Stimulated activated naive CD4-positive, alpha-beta T cell (primary cell): ENCODE measurements at regions not wholly inside any gene's neighbourhood (a gene's known extent, or its start where the extent isn't known, plus 50 kb on each side); places are given as distances from the start of the nearest gene placed in this dataset.
"Not testable (repeated sequence)": the region's sequence is repeated elsewhere in the genome, so short reads cannot be mapped to it uniquely, and the experiment has no call there.

Source experiments
- DNase-seq, 6 experiments: peaks; one replicate each; lab custom pipeline; 2025; lab: John Stamatoyannopoulos, UW

DNA sequence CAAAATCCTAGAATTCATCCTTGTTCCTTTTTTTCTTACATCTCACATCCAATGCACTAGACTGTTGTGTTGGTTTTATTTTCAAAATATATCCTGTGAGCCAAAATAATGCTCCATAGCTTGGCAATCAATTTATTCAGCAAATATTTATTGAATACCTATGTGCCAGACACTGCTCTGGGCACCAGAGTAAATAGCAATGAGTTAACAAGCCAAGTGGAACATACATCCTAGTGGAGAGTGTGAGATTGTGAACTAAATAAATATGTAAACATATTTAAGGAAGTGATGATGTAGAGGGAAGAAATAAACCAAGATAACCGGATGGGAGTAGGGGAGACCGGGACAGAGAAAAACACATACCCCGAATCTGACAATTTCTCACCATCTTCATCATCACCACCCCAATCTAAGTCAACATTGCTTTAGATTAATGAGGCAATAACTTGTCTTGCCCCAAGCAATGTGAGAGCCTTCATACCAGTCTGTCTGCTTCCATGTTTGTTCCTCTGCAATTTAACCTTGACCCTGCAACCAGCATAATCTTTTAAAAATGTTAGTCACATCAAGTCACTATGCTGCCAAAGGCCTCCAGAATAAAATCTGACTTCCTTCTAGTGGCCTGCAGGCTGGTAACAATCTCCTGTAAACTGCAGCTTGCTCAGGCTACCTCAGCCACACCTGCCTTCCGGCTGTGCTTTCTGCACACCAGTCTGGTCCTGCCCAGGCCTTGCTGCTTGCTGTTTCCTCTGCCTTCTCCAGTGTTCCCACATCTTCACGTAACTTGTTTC, 199.2 kb downstream of the DLEU7 start:
- DNase-seq: no peak

DNA sequence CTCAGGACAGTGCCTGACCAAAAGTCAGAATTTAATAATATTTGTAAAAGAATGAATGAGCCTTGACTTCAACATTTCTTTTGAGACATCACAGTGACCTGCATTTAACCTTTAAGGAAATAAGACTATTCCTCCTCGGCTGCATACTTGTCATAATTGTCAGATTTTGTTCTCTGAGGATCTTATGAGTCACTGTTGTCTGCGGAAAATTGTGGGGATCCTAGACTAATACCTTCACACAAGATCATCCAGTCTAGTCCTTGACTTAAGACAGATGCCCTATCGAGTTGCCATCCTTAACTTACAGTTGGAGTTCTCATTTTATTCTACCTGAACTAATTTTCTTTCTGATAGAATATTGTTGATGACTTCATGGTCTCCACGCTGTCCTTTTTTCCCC, 198.4 kb downstream of the DLEU7 start:
- DNase-seq: no peak

DNA sequence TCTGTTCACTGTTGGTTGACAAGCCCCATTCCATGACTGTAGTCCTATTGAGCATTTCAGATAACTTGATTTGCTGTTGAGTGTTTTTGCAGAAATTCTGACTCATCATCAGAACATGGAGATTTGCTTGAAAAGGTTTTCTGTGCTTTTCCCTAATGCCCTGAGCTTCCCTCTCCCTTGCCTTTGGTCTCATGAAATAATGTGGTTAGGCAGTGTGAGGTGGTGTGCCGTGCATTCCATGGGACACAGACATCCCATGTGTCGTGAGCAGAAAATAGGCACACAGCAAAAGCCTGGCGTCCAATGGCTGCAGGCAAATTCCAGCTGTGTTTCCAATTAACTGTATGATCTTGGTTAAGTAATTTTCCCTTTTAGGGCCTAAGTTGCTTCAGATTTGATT, 197.4 kb downstream of the DLEU7 start:
- DNase-seq: no peak

DNA sequence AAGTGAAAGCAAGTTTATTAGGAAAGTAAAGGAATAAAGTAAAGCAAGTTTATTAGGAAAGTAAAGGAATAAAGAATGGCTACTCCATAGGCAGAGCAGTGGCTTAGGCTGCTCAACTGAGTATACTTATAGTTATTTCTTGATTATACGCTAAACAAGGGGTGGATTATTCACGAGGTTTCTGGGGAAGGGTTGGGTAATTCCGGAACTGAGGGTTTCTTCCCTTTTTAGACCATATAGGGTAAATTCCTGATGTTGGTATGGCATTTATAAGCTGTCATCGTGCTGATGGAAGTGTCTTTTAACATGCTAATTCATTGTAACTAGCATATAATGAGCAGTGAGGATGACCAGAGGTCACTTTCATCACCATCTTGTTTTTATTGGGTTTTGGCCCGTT, 194.3 kb downstream of the DLEU7 start:
- DNase-seq: no peak

DNA sequence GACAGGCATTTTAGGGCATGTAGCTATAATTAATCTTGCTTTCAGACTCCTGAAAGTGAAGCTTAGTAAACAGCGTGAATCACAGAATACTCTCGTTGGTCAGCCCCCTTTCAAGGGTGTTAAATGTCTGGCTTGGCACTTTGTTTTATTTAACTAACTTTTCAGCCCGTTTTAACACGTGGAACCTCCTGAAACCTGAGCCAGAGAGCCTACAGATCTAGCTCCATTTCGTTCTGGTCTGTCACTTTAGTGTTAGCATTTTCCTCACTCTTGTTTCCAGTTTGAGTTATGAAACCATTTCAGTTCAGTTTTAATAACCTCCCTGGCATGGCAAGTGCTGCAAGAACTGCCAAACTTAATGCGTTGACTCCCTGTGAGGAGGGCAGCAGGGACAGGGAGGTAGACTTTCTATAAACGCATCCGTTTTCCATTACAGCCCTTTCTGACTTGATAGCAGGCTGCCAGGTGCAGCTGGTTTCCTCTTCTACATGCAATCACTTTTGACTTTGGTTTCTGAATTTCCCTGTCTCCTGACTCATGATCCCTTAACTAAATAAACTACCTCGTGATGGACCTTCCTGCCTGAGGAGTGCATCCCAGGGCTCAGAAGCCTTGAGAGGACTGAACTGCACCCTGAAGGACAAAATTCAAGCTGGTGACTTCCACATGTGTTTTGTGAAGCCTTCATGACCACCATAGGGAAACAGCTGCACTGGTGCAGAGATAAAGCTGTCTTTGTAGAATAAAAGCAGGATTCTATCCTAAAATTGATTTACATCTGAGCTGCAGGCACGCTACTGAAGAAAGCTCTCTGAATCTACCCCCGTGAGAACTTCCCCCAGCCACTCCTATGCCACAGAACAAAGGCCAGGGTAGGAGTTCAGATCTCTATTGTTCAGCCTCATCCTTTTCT, 192.6 kb downstream of the DLEU7 start:
- no peak for DNase-seq

DNA sequence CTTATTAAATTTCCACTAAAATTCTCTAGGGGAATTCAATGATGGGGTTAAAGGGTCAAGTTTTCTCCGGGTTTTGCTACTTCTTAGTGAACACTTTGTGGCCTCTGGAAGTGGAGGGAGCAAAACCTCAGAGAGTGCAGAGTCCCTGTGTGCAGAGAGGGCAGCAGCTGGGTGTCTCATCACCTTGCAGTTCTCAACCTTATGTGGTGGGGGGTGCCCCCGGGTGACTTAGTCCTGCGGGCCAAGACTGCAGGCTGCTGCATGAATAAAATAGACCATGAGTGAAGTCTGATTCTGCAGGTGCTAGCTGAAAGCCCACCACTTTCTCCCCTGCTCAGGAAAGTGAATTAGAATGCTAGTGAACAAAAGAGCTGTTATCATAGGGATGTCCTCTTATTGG, 191.6 kb downstream of the DLEU7 start:
- no peak for DNase-seq

DNA sequence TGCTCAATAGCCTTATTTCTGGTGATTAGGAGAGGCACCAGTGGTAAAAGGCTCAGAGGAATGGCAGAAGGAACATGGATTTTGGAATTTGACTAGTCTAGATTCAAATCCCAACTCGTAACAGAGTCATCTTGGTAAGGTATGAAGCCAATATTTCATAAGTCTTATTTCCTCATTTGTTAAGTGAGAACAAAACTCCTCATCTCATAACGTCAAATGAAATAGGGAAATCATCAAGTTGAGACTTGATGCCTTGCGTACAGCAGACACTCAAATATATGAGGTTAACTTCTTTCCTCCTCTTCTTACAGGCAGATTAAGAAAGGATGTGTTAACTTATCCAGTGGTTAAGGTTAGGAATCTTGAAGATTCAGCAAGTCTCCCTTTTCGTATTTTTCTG, 189.2 kb downstream of the DLEU7 start:
- no peak for DNase-seq

DNA sequence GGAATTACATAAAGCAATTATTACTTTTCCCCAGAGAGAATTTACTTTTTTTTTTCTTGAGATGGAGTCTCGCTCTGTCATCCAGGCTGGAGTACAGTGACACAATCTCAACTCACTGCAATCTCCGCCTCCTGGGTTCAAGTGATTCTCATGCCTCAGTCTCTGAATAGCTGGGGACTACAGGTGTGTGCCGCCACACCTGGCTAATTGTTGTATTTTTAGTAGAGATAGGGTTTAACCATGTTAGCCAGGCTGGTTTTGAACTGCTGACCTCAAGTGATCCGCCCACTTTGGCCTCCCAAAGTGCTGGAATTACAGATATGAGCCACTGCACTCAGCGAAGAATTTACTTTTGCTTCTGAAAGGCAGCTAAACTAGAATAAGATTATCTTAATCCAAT, 181.6 kb downstream of the DLEU7 start:
- not testable (repeated sequence) for DNase-seq

DNA sequence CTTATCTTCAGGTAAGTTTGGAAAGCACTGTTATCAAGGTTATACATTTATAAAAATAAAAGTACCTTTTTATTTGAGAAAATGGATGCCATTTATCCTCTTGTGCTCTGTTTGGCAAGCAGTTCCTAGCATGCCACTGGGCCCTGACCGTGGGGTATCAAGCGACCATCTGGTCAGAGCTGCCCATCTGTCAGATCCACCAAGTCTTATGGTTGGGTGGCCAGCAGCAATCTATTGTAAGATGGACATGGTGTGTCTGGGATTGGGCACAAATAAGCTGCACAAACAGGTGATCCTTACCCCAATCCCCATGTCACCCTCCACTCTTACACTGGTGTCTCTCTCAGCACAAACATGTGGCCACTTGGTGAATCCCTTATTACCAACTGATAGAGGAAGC, 178.5 kb downstream of the DLEU7 start:
- no peak for DNase-seq

DNA sequence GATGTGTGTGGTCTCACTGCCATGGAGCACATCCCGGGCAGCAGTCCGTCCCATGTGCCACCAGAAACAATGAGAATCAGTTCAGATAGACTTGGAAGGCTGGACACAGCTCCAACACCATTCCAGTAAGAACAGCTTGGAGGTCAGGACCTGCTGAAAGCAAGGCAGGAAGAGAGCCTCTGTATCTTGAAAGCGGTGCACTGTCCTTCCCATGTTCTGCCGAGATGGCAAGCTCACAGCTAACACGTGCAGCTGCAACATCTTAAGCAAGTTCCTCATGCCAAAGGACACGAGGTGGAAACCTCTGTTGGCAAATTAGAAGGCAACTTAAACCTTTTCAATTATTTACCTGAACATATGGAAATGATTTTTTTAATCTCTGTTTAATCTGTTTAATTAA, 175.4 kb downstream of the DLEU7 start:
- no peak for DNase-seq

DNA sequence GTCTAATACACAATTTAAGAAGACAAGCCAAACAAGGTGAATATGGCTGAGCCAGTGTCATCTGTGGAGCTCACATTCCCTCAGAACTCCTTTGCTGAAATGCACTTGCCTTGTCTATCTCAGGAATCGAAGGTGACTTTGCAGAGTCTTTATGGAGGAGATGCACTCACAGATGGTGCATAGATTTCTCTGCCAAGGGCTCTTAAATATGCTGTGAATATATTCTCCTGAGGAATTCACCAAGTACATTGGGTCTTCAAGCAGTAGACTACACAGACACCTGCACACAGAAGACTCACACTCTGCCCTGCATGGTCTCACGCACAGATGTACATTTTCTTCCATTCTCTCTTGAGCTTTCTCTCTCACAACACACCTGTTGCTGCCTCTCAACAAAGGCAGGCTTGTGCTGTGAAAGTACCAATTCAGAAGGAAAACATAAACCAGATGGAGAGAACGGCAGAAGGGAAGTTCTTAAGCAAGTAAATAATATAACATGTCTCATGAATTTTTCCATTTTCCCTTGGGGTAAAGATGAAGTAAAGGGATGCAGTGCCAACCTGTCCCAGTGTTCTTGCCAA, 174.7 kb downstream of the DLEU7 start:
- DNase-seq: no peak

DNA sequence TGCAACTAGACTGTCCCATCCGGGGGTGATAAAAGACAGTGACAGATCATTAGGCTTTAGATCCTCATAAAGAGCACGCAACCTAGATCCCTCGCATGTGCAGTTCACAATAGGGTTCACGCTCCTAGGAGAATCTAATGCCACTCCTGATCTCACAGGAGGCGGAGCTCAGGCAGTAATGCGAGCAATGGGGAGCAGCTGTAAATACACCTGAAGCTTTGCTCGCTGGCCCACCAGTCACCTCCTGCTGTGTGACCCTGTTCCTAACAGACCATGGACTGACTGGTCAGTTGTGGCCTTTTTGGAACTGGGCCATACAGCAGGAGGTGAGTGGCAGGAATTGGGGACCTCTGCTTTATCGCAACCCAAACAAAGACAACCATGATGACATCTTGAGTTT, 173.2 kb downstream of the DLEU7 start:
- DNase-seq: no peak

DNA sequence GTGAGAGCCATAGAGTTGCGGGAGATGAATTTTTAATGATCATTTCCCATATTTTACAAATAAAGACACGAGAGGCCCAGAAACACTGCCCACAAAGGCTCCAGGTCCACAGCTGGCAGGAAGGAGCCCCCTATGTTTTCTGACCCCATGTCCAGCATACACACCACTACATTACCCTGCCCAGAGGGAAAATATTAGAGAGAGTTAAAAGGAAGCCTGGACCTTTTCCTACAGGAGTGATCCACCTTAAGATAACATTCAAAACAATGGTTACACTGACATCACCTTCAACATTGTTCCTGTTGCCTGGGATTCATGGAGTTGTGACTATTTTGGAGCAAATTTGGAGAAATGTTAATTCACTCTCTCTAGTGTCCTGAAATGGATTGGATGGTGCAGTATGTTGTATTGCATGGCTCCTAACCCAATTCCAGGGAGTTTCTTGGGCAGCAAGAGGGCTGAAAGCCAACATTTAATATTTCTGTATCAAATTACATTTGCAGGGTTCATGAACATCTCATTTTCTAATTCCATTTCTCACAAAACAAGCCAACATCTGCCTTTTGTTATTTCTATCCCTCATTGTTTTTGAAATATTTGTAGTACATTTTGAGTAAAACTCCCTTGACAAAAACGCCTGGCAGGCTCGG, 172.5 kb downstream of the DLEU7 start:
- no peak for DNase-seq

DNA sequence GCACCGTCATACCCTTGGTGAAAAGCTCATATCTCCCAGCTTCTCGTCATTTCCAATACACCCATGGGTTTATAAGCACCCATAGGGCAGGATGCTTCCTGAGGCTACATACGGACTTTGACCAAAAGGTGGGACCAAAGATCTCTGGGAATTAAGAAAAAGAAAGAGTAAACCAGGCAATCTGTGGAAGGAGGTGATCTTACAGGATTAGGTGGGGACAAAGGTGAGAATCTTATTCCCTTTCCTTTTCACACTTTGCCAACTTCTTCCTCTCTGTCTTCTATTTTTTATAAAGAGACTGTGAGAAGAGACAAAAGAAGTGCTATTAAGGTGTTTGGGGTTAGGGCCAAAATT, 172.0 kb downstream of the DLEU7 start:
- DNase-seq: no peak

DNA sequence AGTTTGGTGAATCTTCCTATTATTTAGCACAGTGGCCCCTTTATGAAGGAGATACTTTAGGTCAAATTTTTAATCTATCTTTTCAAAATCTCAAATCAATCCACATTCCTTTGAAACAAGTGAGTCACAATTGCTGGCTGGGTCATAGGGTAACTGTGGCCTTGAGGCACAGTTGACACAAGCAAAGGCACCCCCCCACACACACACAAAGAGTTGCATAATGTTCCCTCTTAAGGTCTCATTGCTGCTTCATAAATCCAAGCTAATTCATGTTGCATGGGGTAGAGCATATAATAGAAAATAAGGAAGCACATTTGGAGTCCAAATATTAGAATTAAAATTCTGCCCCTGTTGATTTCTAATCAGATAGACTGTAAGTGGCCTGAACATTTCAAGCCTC, 171.5 kb downstream of the DLEU7 start:
- no peak for DNase-seq

DNA sequence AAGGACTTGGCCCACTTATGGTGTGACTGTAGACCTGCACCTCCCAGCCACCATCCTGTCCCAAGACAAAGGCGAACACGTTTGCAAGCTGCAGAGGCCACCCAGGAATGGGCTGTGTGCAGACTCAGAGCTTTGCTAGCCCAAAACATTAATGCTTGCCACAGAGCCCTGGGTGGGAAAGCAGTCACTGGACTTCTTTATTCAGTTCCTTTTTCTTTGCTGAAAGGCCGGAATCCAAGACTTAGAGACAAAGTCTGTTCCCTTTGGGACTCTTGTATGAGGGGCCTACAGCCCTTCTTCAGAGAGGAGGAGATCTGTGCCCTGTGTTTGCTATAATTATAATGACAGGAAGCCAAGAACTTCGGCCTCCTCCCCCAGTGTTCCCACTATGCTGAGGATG, 167.8 kb downstream of the DLEU7 start:
- DNase-seq: no peak

DNA sequence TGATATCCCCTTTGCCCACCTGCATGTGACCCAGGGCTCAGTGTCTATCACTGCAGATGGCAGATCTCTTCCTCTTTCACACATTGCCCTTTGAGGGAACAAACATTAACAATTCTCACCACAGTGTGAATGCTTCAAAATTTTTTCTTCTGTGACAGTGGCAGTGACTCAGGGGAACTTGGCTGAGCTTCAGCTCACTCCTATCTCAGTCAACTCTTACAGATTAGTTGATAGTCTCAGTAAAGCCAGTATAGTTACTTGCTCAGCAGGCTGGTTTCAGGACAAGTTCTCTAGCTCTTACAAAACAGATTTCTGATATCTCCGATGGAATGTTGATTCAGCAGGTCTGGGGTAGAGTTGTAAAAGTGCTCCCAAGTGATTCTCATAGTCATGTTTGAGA, 166.9 kb downstream of the DLEU7 start:
- no peak for DNase-seq

DNA sequence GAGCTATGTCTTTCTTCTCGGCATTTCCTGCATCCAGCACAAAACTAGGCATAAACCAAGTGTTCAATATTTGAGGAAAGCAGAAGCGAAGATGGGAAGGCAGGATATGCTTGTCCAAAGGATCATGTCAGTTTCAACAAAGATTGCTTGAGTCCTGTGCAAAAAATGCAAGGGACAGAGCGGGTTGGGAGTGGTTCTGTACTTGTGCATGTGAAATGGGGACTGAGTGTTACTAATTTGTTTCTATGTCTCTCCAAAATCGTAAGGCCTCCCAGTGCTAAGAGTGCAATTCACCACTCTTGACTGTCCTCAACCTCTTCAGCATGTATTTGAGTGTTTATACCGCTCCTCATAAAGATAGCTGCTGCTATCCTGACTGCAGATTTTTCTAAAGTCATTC, 166.2 kb downstream of the DLEU7 start:
- DNase-seq: no peak

DNA sequence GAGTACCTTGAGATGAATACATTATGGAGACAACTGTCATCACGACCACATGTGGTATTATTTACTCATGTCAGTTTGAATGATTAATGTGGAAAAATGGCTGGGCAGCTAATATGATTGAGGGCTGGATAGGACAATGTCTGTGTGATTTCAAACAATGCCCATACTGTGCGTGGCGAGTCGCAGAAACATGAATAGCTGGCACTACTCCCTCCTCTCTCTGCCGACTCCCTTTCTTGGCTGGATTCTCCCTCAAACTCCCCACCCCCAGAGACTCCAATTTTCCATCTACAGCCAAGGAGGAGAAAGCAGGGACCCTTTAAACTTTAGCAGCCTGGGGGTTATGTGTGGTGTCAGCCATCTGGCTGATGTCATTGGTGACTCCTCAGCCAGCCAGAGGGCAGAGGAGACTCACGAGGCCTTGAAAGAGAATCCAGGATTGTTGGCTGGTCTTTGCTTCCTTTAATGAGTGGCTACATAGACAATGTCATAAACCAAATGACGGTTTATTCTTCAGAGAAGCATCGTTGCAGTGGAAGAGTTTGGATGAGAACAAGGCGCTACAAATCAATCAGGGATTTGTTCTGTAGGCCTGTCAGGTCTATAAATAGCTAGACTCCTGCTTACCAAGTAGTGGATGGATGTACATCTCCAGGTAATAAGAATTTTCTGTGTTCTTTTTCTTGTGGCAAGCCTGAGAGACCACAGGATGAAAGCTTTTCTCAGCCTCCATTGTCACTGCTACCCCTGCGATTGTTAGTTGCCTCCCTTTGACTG, 165.6 kb downstream of the DLEU7 start:
- DNase-seq: no peak

DNA sequence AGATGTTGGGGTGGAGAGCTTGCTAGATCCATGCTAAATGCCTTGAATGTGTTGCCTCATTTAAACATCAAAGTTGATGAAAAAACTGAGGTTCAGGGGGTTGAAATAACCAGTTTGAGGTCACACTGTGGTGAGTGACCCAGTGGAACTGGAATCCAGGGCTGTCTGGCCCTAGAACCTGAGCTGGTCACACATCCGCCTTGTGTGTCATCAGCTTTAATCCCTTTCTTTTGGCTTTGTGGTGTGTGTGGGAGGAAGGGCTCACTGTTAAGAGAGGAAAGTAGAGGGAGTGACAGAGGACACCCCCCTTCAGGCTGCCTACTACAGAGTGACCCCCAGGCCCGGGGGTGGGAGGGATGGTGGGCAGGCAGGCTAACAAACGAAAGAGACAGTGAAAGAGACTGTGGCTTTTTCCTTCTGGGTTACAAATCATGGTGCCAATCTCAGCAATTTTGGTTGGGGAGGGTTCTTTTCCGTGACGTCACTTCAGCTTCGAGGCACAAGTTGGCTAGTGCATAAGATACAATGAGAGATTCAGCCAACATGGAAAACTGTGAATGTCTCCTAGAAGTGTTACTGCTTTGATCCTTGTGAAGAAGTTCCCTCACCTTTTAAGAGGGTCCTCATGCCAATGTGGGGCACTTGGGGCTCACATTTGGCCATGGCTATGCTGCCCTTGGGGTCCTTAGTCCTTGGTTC, 164.9 kb downstream of the DLEU7 start:
- no peak for DNase-seq

DNA sequence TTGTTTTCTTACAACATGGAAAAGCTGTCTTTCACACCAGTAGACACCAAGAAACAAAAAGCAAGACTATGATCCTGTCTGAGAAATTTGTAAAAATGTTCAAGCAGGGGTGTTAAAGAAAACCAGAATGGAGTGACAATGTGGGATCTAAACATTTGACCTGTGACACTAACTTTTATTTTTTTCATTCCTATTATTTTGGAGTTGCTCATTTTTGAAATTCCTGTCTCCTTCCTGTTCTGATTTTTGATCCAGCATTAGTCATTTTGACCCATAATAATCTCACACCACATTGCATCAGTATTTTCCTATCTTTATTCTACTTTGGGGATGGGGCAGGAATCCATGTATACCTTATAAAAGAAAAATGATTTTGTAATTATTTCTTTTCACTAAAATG, 164.2 kb downstream of the DLEU7 start:
- DNase-seq: no peak
